ENCODE measurements at regions not wholly inside any gene's neighbourhood (a gene's known extent, or its start where the extent isn't known, plus 50 kb on each side); places are given as distances from the start of the nearest gene placed in this dataset.

DNA sequence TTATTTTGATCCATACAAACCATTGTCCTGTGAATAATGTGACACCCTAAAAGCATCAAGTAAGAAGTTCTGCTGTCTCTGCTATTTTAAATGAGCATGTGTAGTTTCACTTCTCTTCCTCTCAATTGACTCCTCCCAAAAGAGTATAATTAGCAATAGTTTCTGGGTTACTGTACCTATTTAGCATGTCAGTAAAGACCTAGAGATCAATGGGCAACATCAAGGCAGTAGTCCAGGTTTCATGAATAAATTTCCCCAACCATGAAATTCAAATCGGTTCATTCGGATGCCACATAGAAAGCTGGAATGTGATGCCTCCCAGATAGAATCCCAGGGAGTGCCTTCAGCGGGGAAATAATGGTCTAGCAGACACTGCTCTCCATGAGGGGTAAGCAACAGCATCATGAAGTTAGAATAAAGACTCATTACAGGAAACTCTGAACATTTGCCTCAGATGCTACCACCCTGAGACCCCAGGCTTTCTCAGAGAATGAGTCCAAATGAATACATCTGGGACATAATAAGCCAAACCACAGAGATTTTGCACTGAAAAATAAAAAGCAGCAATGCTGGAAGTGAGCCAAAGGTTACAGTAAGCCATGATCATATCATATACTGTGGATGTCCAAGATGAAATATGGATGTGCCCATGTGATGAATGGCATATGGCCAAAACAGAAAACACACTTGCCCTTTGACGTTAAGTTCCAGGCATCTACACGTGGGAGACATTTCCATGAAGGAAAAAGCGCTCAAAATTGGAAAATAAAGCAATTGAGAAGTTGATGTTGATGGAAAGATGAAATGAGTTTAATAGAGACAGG, 1107.0 kb upstream of the SEMA6A start:
- Histone ChIP-seq H3K27me3 (no peaks in the 10 kb centered on the region), H3K27ac (no peak overlapping the region), H3K4me1 (no peaks in the 10 kb centered on the region), H3K36me3 (no peaks in the 10 kb centered on the region), H3K4me3 (no peak overlapping the region), H3K9me3 (no peaks in the 10 kb centered on the region)
- intact Hi-C loops (cut with DNase I), result no loop called here
- no peak for DNase-seq
- TF ChIP-seq, protein P1, sequence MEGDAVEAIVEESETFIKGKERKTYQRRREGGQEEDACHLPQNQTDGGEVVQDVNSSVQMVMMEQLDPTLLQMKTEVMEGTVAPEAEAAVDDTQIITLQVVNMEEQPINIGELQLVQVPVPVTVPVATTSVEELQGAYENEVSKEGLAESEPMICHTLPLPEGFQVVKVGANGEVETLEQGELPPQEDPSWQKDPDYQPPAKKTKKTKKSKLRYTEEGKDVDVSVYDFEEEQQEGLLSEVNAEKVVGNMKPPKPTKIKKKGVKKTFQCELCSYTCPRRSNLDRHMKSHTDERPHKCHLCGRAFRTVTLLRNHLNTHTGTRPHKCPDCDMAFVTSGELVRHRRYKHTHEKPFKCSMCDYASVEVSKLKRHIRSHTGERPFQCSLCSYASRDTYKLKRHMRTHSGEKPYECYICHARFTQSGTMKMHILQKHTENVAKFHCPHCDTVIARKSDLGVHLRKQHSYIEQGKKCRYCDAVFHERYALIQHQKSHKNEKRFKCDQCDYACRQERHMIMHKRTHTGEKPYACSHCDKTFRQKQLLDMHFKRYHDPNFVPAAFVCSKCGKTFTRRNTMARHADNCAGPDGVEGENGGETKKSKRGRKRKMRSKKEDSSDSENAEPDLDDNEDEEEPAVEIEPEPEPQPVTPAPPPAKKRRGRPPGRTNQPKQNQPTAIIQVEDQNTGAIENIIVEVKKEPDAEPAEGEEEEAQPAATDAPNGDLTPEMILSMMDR (IDR thresholded peaks at IDR 0.05), result no peak
- no peak for ATAC-seq

DNA sequence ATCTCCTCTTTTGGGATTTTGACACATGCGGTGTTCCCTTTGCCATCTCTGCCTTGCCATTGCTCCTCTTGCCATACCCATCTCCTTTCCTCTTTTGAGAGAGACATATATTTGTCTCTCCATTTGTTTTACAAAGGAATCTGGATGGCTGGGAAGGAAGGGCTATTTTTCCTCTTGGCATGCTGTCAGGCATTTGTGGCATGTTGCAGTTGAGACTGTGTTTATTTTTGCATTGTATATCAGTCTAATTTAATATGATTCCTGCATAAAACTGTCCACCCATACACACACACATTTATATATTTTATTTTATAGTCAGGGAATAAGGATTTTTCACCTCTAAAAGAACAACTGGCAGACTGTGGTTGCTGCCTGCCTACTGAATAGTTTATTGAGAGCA, 1105.8 kb upstream of the SEMA6A start:
- intact Hi-C loops (cut with DNase I), result no loop called here
- no peak for ATAC-seq
- H3K36me3 ChIP-seq, result no peaks in the 10 kb centered on the region
- no peak overlapping the region for H3K27ac ChIP-seq
- DNase-seq, result no peak
- TF ChIP-seq, protein P1 (IDR thresholded peaks at IDR 0.05), result no peak
- H3K4me1 ChIP-seq, result no peaks in the 10 kb centered on the region
- H3K4me3 ChIP-seq, result no peak overlapping the region
- no peaks in the 10 kb centered on the region for H3K27me3 ChIP-seq
- no peaks in the 10 kb centered on the region for H3K9me3 ChIP-seq

DNA sequence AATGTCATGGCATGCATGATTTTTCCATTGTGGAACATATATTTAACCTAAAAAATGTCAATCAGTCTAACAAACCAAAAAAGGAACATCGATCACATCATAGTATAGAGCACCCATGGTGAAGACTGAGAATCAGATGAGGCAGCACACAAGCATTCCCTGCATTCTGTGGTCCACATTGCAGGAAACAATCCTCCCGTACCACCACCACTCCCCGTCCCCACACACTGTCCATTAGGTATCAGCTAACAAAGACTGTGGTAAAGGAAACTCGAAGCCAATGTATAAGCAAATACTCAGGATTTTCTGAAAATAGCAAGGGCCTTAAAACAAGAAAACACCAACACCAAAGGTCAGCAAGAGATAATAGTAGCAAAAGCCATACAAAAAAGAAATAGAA, 1104.4 kb upstream of the SEMA6A start:
- H3K4me3 ChIP-seq, result no peak overlapping the region
- H3K9me3 ChIP-seq, result no peaks in the 10 kb centered on the region
- DNase-seq (no peak), ATAC-seq (no peak)
- H3K4me1 ChIP-seq, result no peaks in the 10 kb centered on the region
- H3K27me3 ChIP-seq, result no peaks in the 10 kb centered on the region
- H3K27ac ChIP-seq, result no peak overlapping the region
- intact Hi-C loops (cut with DNase I), result no loop called here
- no peaks in the 10 kb centered on the region for H3K36me3 ChIP-seq
- TF ChIP-seq, protein P1 (IDR thresholded peaks at IDR 0.05), result no peak

DNA sequence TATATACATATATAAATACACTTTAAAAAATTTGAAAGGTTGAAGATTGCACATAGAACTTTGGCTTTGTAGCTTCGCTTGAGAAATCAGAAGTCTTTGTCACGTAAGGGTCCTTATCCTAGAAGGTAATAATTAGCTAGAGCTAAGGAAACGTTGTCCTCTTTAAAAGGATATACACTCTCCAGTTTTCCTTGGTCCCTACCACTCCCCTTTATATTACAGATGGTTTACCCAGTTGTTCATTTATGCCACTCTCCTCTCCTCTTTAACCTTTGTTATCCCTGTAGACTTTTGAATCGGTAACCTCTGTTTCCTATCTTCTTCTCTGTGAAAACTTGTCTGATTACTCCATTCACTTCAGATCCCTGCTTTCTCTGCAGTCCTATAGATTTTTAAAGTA, 1101.0 kb upstream of the SEMA6A start:
- Histone ChIP-seq H3K36me3 (no peaks in the 10 kb centered on the region), H3K4me1 (no peaks in the 10 kb centered on the region), H3K27me3 (no peaks in the 10 kb centered on the region), H3K9me3 (no peaks in the 10 kb centered on the region), H3K27ac (no peak overlapping the region), H3K4me3 (no peak overlapping the region)
- TF ChIP-seq, protein P1 (IDR thresholded peaks at IDR 0.05), result no peak
- intact Hi-C loops (cut with DNase I), result no loop called here
- no peak for DNase-seq
- ATAC-seq, result no peak

DNA sequence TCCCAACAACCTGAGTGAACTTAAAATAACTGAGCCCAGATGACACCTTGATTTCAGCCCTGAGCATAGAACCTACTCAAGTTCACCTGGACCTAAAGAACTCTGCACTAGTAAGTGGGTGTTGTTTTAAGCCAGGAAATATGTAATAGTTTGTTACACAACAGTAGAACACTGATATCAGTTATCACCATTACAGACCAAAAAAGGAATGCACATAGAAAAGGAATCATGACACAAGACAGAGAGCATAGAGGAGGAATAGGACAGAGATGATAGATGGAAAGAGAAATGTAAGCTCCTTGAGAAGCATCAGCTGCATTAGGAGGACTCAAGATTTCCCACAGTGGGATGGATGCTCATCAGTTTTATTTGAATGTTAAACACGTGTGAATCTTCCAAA, 1096.9 kb upstream of the SEMA6A start:
- Histone ChIP-seq H3K27ac (no peak overlapping the region), H3K27me3 (no peaks in the 10 kb centered on the region), H3K36me3 (no peaks in the 10 kb centered on the region), H3K4me1 (no peaks in the 10 kb centered on the region), H3K4me3 (no peak overlapping the region), H3K9me3 (no peaks in the 10 kb centered on the region)
- intact Hi-C loops (cut with DNase I), result no loop called here
- DNase-seq (no peak), ATAC-seq (no peak)
- TF ChIP-seq, protein P1 (IDR thresholded peaks at IDR 0.05), result no peak
